MCF 10A (cell line): ENCODE measurements at regions not wholly inside any gene's neighbourhood (a gene's known extent, or its start where the extent isn't known, plus 50 kb on each side); places are given as distances from the start of the nearest gene placed in this dataset.

Experiments used
- BruUV-seq: library from RNA; stranded (reverse); fragments of 400-500 nt; replicated peaks from 2 replicates; lab custom pipeline; 2021; lab: Mats Ljungman, UMichigan
- CTCF ChIA-PET: fragments of 300-600 bp; sonication (Branson Sonifier 250); formaldehyde crosslinking; extraction: SDS; loops from one replicate; lab custom pipeline; 2021; ENCODE audit warnings: antibody characterized with exemption, inconsistent platforms; lab: Yijun Ruan, JAX
- POLR2A ChIA-PET: fragments of 300-600, 350-650 bp; sonication (Branson Sonifier 250); formaldehyde crosslinking; extraction: SDS; loops from one replicate; lab custom pipeline; 2020; ENCODE audit warnings: antibody characterized with exemption, inconsistent platforms; lab: Yijun Ruan, JAX
- DNase-seq: peaks from one replicate; pipeline ENCODE4 v3.0.0-alpha.2; 2018; ENCODE audit not compliant: unreplicated experiment
- H3K27ac Mint-ChIP-seq: one replicate; pipeline ENCODE4 v1.8.0; 2022; ENCODE audit warnings: mild to moderate bottlenecking, low read depth, mixed read lengths; ENCODE audit not compliant: unreplicated experiment
- H3K27me3 Mint-ChIP-seq: one replicate; pipeline ENCODE4 v1.8.0; 2022; ENCODE audit warnings: mixed read lengths; ENCODE audit not compliant: insufficient read depth, unreplicated experiment
- H3K36me3 Mint-ChIP-seq: one replicate; pipeline ENCODE4 v1.8.0; 2022; ENCODE audit warnings: mild to moderate bottlenecking, moderate library complexity, mixed read lengths; ENCODE audit not compliant: insufficient read depth, unreplicated experiment
- H3K4me1 Mint-ChIP-seq: one replicate; pipeline ENCODE4 v1.8.0; 2022; ENCODE audit warnings: mixed read lengths; ENCODE audit not compliant: insufficient read depth, unreplicated experiment
- H3K4me3 Mint-ChIP-seq: one replicate; pipeline ENCODE4 v1.8.0; 2022; ENCODE audit warnings: mild to moderate bottlenecking, moderate library complexity, mixed read lengths; ENCODE audit not compliant: unreplicated experiment
- H3K9me3 Mint-ChIP-seq: one replicate; pipeline ENCODE4 v1.8.0; 2022; ENCODE audit warnings: mixed read lengths; ENCODE audit not compliant: unreplicated experiment
- intact Hi-C: fragments of 100-400 bp; cut with micrococcal nuclease; formaldehyde crosslinking; loops from 2 replicates; pipeline ENCODE4 v1.14.1; 2022
- TF ChIP-seq, protein P1 (sequence below): fragments of 200-600 bp; IDR thresholded peaks from one replicate; pipeline ENCODE4 v1.8.0; 2022; ENCODE audit warnings: antibody characterized with exemption, mild to moderate bottlenecking; ENCODE audit not compliant: unreplicated experiment

- no peaks in the 10 kb centered on the region for H3K9me3 Mint-ChIP-seq
- no peaks in the 10 kb centered on the region for H3K4me1 Mint-ChIP-seq
- DNase-seq, result no peak
- H3K27ac Mint-ChIP-seq, result no peak overlapping the region
- H3K36me3 Mint-ChIP-seq, result no peaks in the 10 kb centered on the region
- CTCF ChIA-PET, result no interaction called here
- H3K4me3 Mint-ChIP-seq, result no peak overlapping the region
- intact Hi-C loops, result no loop called here
- POLR2A ChIA-PET, result no interaction called here
- peaks cover 48% of the 10 kb centered on the region for H3K27me3 Mint-ChIP-seq
- TF ChIP-seq, protein P1, sequence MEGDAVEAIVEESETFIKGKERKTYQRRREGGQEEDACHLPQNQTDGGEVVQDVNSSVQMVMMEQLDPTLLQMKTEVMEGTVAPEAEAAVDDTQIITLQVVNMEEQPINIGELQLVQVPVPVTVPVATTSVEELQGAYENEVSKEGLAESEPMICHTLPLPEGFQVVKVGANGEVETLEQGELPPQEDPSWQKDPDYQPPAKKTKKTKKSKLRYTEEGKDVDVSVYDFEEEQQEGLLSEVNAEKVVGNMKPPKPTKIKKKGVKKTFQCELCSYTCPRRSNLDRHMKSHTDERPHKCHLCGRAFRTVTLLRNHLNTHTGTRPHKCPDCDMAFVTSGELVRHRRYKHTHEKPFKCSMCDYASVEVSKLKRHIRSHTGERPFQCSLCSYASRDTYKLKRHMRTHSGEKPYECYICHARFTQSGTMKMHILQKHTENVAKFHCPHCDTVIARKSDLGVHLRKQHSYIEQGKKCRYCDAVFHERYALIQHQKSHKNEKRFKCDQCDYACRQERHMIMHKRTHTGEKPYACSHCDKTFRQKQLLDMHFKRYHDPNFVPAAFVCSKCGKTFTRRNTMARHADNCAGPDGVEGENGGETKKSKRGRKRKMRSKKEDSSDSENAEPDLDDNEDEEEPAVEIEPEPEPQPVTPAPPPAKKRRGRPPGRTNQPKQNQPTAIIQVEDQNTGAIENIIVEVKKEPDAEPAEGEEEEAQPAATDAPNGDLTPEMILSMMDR, result no peak
- no TSS peak for BruUV-seq
Observed at GRCh38 chr5:133790898-133791297, 177.5 kb downstream of the C5orf15 start.

GRCh38 chr5:133789428-133789827, 177.1 kb upstream of the FSTL4 start:
- CTCF ChIA-PET, result interaction anchor here (0.6 kb wide), 1 partner anchor 45 kb away, joined by 3 read pairs; no protein-coding TSS in a partner anchor
- H3K4me1 Mint-ChIP-seq, result no peaks in the 10 kb centered on the region
- peaks cover 48% of the 10 kb centered on the region for H3K27me3 Mint-ChIP-seq
- no peak overlapping the region for H3K27ac Mint-ChIP-seq
- no TSS peak for BruUV-seq
- POLR2A ChIA-PET, result no interaction called here
- no peaks in the 10 kb centered on the region for H3K9me3 Mint-ChIP-seq
- DNase-seq, result no peak
- no peaks in the 10 kb centered on the region for H3K36me3 Mint-ChIP-seq
- H3K4me3 Mint-ChIP-seq, result no peak overlapping the region
- intact Hi-C loops, result no loop called here
- TF ChIP-seq, protein P1, result no peak

- Mint-ChIP-seq H3K27ac (no peak overlapping the region), H3K9me3 (no peaks in the 10 kb centered on the region), H3K27me3 (peaks cover 38% of the 10 kb centered on the region), H3K4me1 (no peaks in the 10 kb centered on the region), H3K4me3 (no peak overlapping the region), H3K36me3 (no peaks in the 10 kb centered on the region)
- no peak for DNase-seq
- CTCF ChIA-PET, result no interaction called here
- intact Hi-C loops, result no loop called here
- TF ChIP-seq, protein P1, result no peak
- POLR2A ChIA-PET, result no interaction called here
- no TSS peak for BruUV-seq
Observed at GRCh38 chr5:133788121-133788520, 175.8 kb upstream of the FSTL4 start.

DNA sequence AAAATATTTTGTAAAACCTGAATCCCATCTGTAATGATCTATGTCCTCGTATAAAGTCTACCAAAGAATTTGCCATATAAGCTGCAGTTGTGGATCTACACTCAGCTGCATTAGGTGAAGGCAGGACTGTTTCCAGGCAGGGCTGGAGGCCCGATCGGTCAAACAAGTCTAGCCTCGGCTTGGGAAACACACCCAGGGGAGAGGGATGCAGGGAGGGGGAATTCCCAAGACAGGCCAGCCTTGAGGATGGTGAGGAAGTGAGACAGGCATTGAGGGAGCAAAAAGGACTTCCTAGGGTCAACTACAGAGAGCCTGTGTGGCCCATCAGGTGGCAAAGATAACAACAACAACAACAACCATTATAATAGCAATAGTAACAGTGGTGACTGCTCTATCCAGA, 174.1 kb upstream of the FSTL4 start:
- POLR2A ChIA-PET, result no interaction called here
- Mint-ChIP-seq H3K4me3 (no peak overlapping the region), H3K4me1 (no peaks in the 10 kb centered on the region), H3K27me3 (peaks cover 21% of the 10 kb centered on the region), H3K9me3 (no peaks in the 10 kb centered on the region), H3K27ac (no peak overlapping the region), H3K36me3 (no peaks in the 10 kb centered on the region)
- TF ChIP-seq, protein P1, result no peak
- BruUV-seq, result no TSS peak
- CTCF ChIA-PET, result no interaction called here
- intact Hi-C loops, result no loop called here
- no peak for DNase-seq
